ENCODE measurements at regions not wholly inside any gene's neighbourhood (a gene's known extent, or its start where the extent isn't known, plus 50 kb on each side); places are given as distances from the start of the nearest gene placed in this dataset.

DNA sequence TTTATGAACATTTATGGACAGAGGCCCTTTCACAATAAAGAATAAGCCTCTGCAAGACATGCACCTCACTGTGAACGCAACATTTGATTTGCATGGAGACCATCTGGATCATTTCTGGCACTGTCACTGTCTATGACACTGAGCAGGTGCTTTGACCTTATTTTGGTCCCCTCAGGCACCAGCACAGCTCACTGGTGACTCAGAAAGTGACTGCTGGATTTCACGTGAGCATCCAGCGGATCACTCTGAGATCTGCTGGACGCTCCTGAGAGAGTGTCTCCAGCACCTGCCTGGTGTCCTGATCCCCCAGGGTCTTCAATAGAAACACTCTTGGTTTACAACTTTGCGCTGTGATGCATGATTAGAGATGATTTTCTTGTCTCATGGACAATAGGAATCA is 375.7 kb downstream of the TENT5A start:
- Histone ChIP-seq H3K36me3 (ENCODE audit: insufficient read depth) (no peaks in the 10 kb centered on the region), H3K4me2 (no peak overlapping the region), H3K4me3 (IDR thresholded peaks at IDR 0.05; ENCODE audit: insufficient read depth, low read depth, low read length) (no peak overlapping the region), H3K27me3 (ENCODE audit: insufficient read depth, low read depth) (no peaks in the 10 kb centered on the region), H3K4me1 (ENCODE audit: low read depth, poor library complexity, severe bottlenecking) (no peaks in the 10 kb centered on the region), H2AFZ (ENCODE audit: low read depth) (no peak overlapping the region), H3K9ac (no peak overlapping the region), H4K20me1 (ENCODE audit: insufficient read depth) (no peaks in the 10 kb centered on the region), H3K27ac (no peak overlapping the region), H3K79me2 (ENCODE audit: insufficient read depth, low read depth) (no peaks in the 10 kb centered on the region)
- TF ChIP-seq, protein P1, sequence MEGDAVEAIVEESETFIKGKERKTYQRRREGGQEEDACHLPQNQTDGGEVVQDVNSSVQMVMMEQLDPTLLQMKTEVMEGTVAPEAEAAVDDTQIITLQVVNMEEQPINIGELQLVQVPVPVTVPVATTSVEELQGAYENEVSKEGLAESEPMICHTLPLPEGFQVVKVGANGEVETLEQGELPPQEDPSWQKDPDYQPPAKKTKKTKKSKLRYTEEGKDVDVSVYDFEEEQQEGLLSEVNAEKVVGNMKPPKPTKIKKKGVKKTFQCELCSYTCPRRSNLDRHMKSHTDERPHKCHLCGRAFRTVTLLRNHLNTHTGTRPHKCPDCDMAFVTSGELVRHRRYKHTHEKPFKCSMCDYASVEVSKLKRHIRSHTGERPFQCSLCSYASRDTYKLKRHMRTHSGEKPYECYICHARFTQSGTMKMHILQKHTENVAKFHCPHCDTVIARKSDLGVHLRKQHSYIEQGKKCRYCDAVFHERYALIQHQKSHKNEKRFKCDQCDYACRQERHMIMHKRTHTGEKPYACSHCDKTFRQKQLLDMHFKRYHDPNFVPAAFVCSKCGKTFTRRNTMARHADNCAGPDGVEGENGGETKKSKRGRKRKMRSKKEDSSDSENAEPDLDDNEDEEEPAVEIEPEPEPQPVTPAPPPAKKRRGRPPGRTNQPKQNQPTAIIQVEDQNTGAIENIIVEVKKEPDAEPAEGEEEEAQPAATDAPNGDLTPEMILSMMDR (conservative IDR thresholded peaks at IDR 0.05; ENCODE audit: low read depth, low read length), result no peak

DNA sequence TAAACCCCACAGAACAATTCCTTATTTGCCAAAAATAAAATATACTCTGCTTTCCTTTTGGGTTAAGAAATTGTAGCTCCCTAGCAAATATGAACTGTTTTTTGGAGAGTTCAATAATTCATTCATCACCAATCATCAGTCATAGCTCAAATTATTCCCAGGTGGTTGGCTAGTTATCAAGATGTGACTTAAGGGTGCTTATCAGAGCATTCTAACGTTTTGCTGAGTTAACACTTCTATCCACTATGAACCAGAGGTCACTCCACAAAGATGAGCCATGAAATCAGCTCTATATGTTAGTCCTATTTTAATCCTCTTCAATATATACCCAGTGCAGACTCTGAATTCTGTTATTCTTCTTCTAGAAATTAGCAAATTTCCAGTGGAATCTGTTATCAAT is 379.1 kb downstream of the TENT5A start:
- H3K27ac ChIP-seq, result no peak overlapping the region
- TF ChIP-seq, protein P1 (conservative IDR thresholded peaks at IDR 0.05; ENCODE audit: low read depth, low read length), result no peak
- no peak overlapping the region for H2AFZ ChIP-seq (ENCODE audit: low read depth)
- no peak overlapping the region for H3K4me2 ChIP-seq
- no peak overlapping the region for H3K9ac ChIP-seq
- H3K79me2 ChIP-seq (ENCODE audit: insufficient read depth, low read depth), result no peaks in the 10 kb centered on the region
- no peaks in the 10 kb centered on the region for H3K4me1 ChIP-seq (ENCODE audit: low read depth, poor library complexity, severe bottlenecking)
- no peaks in the 10 kb centered on the region for H3K27me3 ChIP-seq (ENCODE audit: insufficient read depth, low read depth)
- H4K20me1 ChIP-seq (ENCODE audit: insufficient read depth), result no peaks in the 10 kb centered on the region
- no peak overlapping the region for H3K4me3 ChIP-seq (IDR thresholded peaks at IDR 0.05; ENCODE audit: insufficient read depth, low read depth, low read length)
- no peaks in the 10 kb centered on the region for H3K36me3 ChIP-seq (ENCODE audit: insufficient read depth)

DNA sequence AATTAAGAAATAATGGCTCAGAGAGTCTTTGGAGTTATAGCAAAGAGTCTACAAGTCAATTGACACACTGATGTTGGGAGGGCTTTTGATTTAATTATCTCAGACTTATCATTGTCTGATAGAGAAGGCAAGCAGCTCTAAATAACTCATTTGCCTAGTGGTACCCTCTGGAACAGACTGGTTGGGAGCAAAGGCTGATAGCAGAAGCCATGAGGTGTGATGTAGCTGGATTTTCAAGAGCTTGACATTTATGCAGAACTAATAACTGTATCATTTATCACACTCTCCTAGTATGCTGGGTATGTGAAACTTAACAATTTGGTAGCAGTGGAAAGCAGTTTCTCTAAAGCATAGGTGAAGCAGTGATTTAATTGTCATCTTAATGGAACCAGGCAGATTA is 380.6 kb downstream of the TENT5A start:
- Histone ChIP-seq H3K36me3 (ENCODE audit: insufficient read depth) (no peaks in the 10 kb centered on the region), H3K4me3 (IDR thresholded peaks at IDR 0.05; ENCODE audit: insufficient read depth, low read depth, low read length) (no peak overlapping the region), H2AFZ (ENCODE audit: low read depth) (no peak overlapping the region), H4K20me1 (ENCODE audit: insufficient read depth) (no peaks in the 10 kb centered on the region), H3K4me1 (ENCODE audit: low read depth, poor library complexity, severe bottlenecking) (no peaks in the 10 kb centered on the region), H3K27me3 (ENCODE audit: insufficient read depth, low read depth) (no peaks in the 10 kb centered on the region), H3K79me2 (ENCODE audit: insufficient read depth, low read depth) (no peaks in the 10 kb centered on the region), H3K9ac (no peak overlapping the region), H3K4me2 (no peak overlapping the region), H3K27ac (no peak overlapping the region)
- TF ChIP-seq, protein P1 (conservative IDR thresholded peaks at IDR 0.05; ENCODE audit: low read depth, low read length), result no peak

DNA sequence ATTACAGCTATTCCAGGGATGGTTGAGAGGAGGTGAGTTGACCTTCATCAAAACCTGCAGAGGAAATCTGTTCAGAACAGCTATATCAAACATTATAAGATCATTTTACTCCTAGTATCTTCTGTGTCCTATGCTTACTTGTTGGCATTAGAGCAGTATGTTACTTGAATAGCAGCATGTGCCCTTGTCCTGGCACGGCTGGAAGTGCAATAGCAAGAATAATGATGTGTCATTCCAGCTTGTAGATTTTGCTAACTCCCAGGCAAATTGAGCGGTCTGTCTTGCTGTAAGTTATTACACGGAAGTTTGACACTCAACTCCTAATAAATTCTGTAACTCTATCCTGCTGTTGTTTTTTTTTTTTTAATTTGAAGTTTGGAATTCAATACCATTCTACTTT is 385.5 kb downstream of the TENT5A start:
- TF ChIP-seq, protein P1 (conservative IDR thresholded peaks at IDR 0.05; ENCODE audit: low read depth, low read length), result no peak
- Histone ChIP-seq H3K4me1 (ENCODE audit: low read depth, poor library complexity, severe bottlenecking) (no peaks in the 10 kb centered on the region), H4K20me1 (ENCODE audit: insufficient read depth) (no peaks in the 10 kb centered on the region), H3K27ac (no peak overlapping the region), H2AFZ (ENCODE audit: low read depth) (no peak overlapping the region), H3K4me3 (IDR thresholded peaks at IDR 0.05; ENCODE audit: insufficient read depth, low read depth, low read length) (no peak overlapping the region), H3K9ac (no peak overlapping the region), H3K36me3 (ENCODE audit: insufficient read depth) (no peaks in the 10 kb centered on the region), H3K27me3 (ENCODE audit: insufficient read depth, low read depth) (no peaks in the 10 kb centered on the region), H3K4me2 (no peak overlapping the region), H3K79me2 (ENCODE audit: insufficient read depth, low read depth) (no peaks in the 10 kb centered on the region)

DNA sequence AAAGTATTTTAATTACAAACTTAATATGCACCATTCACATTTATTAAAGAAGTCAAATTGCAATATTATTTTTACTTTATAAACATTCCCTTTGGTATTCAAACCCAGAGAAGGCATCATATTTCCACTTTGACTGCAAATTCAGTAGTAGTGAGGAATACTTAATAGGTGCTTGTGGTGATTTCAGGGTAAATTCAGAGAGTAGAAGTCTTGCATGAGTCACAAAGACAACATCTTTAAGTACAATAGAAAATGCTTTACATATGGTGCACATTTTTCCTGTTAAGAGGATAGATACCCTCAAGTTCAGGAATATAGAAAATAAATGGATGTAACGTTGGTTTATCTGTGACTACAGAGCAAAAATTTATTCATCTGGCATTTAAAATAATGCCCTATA is 390.2 kb downstream of the TENT5A start:
- no peak overlapping the region for H2AFZ ChIP-seq (ENCODE audit: low read depth)
- TF ChIP-seq, protein P1 (conservative IDR thresholded peaks at IDR 0.05; ENCODE audit: low read depth, low read length), result no peak
- H3K4me2 ChIP-seq, result no peak overlapping the region

More for the DNA sequence above, 390.2 kb downstream of the TENT5A start:
- Histone ChIP-seq H3K36me3 (ENCODE audit: insufficient read depth) (no peaks in the 10 kb centered on the region), H3K4me3 (IDR thresholded peaks at IDR 0.05; ENCODE audit: insufficient read depth, low read depth, low read length) (no peak overlapping the region), H3K27me3 (ENCODE audit: insufficient read depth, low read depth) (no peaks in the 10 kb centered on the region), H3K27ac (no peak overlapping the region), H3K79me2 (ENCODE audit: insufficient read depth, low read depth) (no peaks in the 10 kb centered on the region), H3K4me1 (ENCODE audit: low read depth, poor library complexity, severe bottlenecking) (no peaks in the 10 kb centered on the region), H3K9ac (no peak overlapping the region), H4K20me1 (ENCODE audit: insufficient read depth) (no peaks in the 10 kb centered on the region)
